Omental fat pad (tissue), 3 donors: ENCODE measurements at regions not wholly inside any gene's neighbourhood (a gene's known extent, or its start where the extent isn't known, plus 50 kb on each side); places are given as distances from the start of the nearest gene placed in this dataset.

Experiments
- ATAC-seq: fragments of 150-250 bp; one replicate; pipeline ENCODE4 v1.9.1; 2016; ENCODE audit warnings: mild to moderate bottlenecking, moderate library complexity; ENCODE audit not compliant: low FRiP score
- DNase-seq: peaks from one replicate; pipeline ENCODE4 v3.0.0-alpha.2; 2019; ENCODE audit warnings: low spot score
- TF ChIP-seq, protein P1 (sequence below), 3 donors: fragments of 450-650 bp; IDR thresholded peaks; one replicate each; pipeline ENCODE4 v1.5.1; 2016 to 2017; ENCODE audit warnings: antibody characterized with exemption in 3 of 3, mild to moderate bottlenecking in 3 of 3, moderate library complexity in 2 of 3

DNA sequence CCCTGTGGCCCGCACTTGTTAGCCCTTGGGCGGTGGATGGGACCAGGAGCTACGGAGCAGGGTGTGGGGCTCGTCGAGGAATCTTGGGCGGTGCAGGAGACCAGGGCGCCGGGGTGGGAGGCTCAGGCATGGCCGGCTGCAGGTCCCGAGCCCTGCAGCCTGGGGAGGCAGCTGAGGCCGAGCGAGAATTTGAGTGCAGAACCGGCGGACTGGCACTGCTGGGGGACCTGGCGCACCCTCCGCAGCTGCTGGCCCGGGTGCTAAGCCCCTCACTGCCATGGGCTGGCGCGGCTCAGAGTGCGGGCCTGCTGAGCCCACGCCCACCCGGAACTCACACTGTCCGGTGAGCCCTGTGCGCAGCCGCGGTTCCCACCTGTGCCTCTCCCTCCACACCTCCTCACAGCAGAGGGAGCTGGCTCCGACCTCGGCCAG is 73.6 kb upstream of the TLL1 start:
- TF ChIP-seq, protein P1, sequence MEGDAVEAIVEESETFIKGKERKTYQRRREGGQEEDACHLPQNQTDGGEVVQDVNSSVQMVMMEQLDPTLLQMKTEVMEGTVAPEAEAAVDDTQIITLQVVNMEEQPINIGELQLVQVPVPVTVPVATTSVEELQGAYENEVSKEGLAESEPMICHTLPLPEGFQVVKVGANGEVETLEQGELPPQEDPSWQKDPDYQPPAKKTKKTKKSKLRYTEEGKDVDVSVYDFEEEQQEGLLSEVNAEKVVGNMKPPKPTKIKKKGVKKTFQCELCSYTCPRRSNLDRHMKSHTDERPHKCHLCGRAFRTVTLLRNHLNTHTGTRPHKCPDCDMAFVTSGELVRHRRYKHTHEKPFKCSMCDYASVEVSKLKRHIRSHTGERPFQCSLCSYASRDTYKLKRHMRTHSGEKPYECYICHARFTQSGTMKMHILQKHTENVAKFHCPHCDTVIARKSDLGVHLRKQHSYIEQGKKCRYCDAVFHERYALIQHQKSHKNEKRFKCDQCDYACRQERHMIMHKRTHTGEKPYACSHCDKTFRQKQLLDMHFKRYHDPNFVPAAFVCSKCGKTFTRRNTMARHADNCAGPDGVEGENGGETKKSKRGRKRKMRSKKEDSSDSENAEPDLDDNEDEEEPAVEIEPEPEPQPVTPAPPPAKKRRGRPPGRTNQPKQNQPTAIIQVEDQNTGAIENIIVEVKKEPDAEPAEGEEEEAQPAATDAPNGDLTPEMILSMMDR (IDR thresholded peaks at IDR 0.05): no peak
- DNase-seq (no peak), ATAC-seq (no peak)

DNA sequence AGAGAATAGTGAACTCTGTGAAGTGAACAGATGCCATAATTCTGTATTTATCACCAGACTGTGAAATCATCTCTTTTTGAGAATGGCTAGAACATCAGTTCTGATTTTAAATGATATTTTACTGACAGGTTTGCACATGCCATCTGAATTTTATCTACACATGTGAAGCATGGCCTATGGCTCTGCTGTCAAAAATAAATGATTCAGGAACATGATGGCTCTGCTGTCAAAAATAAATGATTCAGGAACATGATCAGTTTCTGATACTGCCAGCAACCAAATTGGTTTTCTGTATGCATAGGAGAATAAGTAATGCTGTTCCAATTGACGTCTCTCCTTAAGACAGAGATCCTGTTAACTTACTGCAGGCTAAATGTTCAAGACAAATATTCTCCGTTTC is 70.6 kb upstream of the TLL1 start:
- ATAC-seq (no peak), DNase-seq (no peak)
- TF ChIP-seq, protein P1 (IDR thresholded peaks at IDR 0.05): no peak

DNA sequence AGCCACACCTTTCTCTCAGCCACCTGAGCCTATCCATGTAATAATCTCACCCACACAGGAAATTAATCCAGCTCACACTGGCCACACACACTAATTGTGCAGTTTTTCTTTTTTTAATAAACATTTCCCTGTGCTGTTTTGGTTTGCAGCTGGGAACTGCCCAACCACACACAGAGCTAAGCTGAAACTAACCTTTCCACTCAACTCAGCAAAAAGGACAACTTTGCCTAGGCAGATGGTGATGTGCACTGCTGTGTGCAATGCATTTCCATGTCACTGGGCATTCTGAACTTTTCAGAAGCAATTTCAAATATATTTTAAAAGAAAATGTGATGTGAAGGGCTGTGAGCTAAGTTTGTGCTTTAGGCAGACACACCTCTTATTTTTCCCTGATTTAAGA is 70.0 kb upstream of the TLL1 start:
- DNase-seq (no peak), ATAC-seq (no peak)
- TF ChIP-seq, protein P1 (IDR thresholded peaks at IDR 0.05): no peak

DNA sequence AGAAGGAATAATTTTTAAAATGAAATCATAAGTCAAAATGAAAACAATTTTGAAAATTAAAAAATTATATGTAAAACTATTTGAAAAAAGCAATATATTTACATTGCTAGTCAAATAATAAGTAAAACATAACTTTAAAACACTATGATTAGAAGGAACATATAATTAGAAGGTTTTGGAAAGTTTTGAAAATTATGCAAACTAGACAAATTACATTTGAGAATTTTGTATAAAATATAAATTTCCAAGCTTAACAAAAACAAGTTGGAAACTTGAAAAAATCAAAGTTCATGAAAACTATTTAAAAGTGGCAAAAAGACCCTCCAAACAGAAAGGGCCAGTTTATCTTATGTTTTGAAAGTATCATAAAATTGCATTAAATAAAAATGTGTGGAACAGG is 67.6 kb upstream of the TLL1 start:
- DNase-seq (no peak), ATAC-seq (no peak)
- TF ChIP-seq, protein P1 (IDR thresholded peaks at IDR 0.05): no peak

DNA sequence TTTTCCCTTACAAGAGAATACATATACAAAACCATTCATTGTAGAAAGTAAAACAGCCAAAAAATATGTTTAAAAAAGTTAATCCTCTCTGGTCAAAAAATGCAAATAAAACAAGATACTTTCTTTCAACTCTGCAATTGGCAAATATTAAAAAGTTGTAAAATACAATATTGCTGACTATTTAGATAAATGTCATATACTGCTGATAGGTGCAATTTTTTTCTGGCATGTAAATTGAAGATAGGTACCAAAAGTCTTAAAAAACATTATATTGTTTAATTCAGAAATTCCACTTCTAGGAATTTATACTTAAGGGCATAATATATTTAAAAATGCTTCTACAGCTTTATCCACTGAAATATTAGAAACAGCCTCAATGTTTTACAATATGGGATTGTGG is 66.4 kb upstream of the TLL1 start:
- no peak for DNase-seq
- ATAC-seq: no peak
- TF ChIP-seq, protein P1 (IDR thresholded peaks at IDR 0.05): no peak

DNA sequence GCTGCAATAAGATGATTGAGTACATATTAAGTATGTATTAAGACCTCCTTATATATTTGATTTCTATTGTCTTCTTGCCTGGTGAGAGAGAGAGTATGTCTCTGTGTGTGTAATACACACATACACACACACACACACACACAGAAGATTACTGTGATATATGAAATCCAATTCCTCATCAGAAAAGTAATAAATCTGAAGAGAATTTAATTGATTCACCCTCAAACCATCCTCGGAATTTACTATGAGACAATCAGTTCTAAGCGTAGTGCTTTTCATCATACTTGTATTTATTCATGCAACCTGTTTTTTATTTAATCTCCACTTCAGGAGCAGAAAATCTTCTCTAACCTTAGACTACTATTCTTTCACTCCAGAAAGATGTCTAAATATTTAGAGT is 62.3 kb upstream of the TLL1 start:
- ATAC-seq (no peak), DNase-seq (no peak)
- TF ChIP-seq, protein P1 (IDR thresholded peaks at IDR 0.05): no peak

DNA sequence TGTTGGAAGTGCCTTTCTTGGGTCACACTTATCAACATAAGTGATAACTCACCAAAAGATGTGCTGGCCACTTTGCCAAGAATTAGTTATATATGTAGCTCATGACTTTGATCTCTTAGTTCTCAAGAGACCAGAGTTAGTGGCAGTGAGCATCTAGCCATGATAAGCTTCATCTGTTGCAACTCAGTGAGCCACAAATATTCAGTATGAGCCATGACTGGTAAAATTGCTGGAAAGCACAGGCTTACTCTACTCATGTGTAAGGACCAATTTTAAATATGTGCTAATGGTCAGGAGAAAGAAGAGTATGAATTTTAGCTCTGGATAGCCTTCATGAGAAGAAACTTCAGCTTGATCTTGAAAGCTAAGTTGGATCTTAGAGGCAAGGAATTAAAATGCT is 59.4 kb upstream of the TLL1 start:
- no peak for DNase-seq
- TF ChIP-seq, protein P1 (IDR thresholded peaks at IDR 0.05): no peak
- no peak for ATAC-seq
